HEK293 (cell line): ENCODE measurements at regions not wholly inside any gene's neighbourhood (a gene's known extent, or its start where the extent isn't known, plus 50 kb on each side); places are given as distances from the start of the nearest gene placed in this dataset.

Experiments used
- GLI2 ChIP-seq: fragments of 450-650 bp; formaldehyde crosslinking; IDR thresholded peaks from 2 replicates; pipeline ENCODE4; 2017; ENCODE audit warnings: missing biosample characterization, missing genetic modification characterization, low read depth, borderline replicate concordance
- KLF10 ChIP-seq: fragments of 450-650 bp; IDR thresholded peaks from 2 replicates; pipeline ENCODE4 v1.5.1; 2018; ENCODE audit warnings: missing biosample characterization, mild to moderate bottlenecking, missing genetic modification characterization
- ZNF24 ChIP-seq: fragments of 450-650 bp; formaldehyde crosslinking; IDR thresholded peaks from 2 replicates; pipeline ENCODE4 v1.5.1; 2016; ENCODE audit warnings: missing biosample characterization, missing genetic modification characterization
- ZNF510 ChIP-seq: fragments of 450-650 bp; formaldehyde crosslinking; IDR thresholded peaks from 2 replicates; pipeline ENCODE4 v1.5.1; 2018; ENCODE audit warnings: mild to moderate bottlenecking, missing genetic modification characterization, missing biosample characterization; ENCODE audit not compliant: insufficient replicate concordance
- ZNF639 ChIP-seq: fragments of 450-650 bp; formaldehyde crosslinking; IDR thresholded peaks from 2 replicates; pipeline ENCODE4 v1.5.1; 2016; ENCODE audit warnings: missing biosample characterization, missing genetic modification characterization

- TF ChIP-seq ZNF639 (tag by site-specific recombination): no peak
- TF ChIP-seq KLF10: no peak
- TF ChIP-seq ZNF24 (tag by site-specific recombination): no peak
- TF ChIP-seq ZNF510 (tag by site-specific recombination): no peak
- TF ChIP-seq GLI2 (tag by site-specific recombination): no peak
These were observed 312.6 kb upstream of the KIF2A start for GRCh38 chr5:61993295-61993927.
